Heart right ventricle (tissue), 16 donors: ENCODE measurements at regions not wholly inside any gene's neighbourhood (a gene's known extent, or its start where the extent isn't known, plus 50 kb on each side); places are given as distances from the start of the nearest gene placed in this dataset.

Source experiments
- ATAC-seq, 8 donors: fragments of 200-7000 bp; cut with Tn5 transposase; one replicate each; pipeline ENCODE4 v1.9.1; 2020; ENCODE audit warnings: mild to moderate bottlenecking in 8 of 8, moderate library complexity in 8 of 8, moderate number of reproducible peaks in 1 of 8
- DNase-seq, 2 donors: peaks; one replicate each; pipeline ENCODE4 v3.0.0-alpha.2; 2020
- H3K27ac ChIP-seq, 10 donors: fragments of 200-600 bp; sonication (generic) in 2 of 10; one replicate each; pipeline versions ENCODE4 v1.5.0 to v1.8.0; 2020 to 2022; ENCODE audit warnings: mild to moderate bottlenecking in 3 of 10
- H3K27me3 ChIP-seq, 7 donors: fragments of 200-600 bp; one replicate each; pipeline ENCODE4 v1.8.0; 2021 to 2022; ENCODE audit warnings: mild to moderate bottlenecking in 2 of 7
- H3K36me3 ChIP-seq, 9 donors: fragments of 200-600 bp; sonication (generic) in 1 of 9; one replicate each; pipeline versions ENCODE4 v1.5.0 to v1.8.0; 2020 to 2022; ENCODE audit warnings: mild to moderate bottlenecking in 2 of 9
- H3K4me1 ChIP-seq, 9 donors: fragments of 200-600 bp; sonication (generic) in 1 of 9; one replicate each; pipeline versions ENCODE4 v1.5.0 to v1.8.0; 2020 to 2022; ENCODE audit warnings: mild to moderate bottlenecking in 4 of 9
- H3K4me3 ChIP-seq, 10 donors: fragments of 200-600 bp; sonication (generic) in 2 of 10; one replicate each; pipeline versions ENCODE4 v1.5.0 to v1.8.0; 2020 to 2022; ENCODE audit warnings: mild to moderate bottlenecking in 7 of 10, moderate library complexity in 2 of 10
- H3K9me3 ChIP-seq, 11 donors: fragments of 200-600 bp in 10 of 11; sonication (generic) in 2 of 11; one replicate each; pipeline versions ENCODE4 v1.5.0 to v1.8.0; 2013 to 2022; ENCODE audit warnings: mild to moderate bottlenecking in 2 of 11, control low read depth in 1 of 11, moderate library complexity in 1 of 11
- CTCF ChIP-seq, 9 donors: fragments of 200-600 bp; sonication (generic) in 2 of 9; IDR thresholded peaks; one replicate each; pipeline versions ENCODE4 v1.5.0 to v1.8.0; 2021 to 2022; ENCODE audit warnings: antibody characterized with exemption in 9 of 9, mild to moderate bottlenecking in 5 of 9, moderate library complexity in 1 of 9
- WGBS, 2 donors: extraction: QIAGEN DNeasy Blood & Tissue Kit; methylation state at CpG; one replicate each; pipeline ENCODE4 v1.1.7; 2013; ENCODE audit warnings: inconsistent platforms in 1 of 2; 5-methylcytosine and 5-hydroxymethylcytosine counted together
- intact Hi-C, 10 donors: fragments of 100-400 bp; cut with DNase I; formaldehyde crosslinking; loops; one replicate each; pipeline versions ENCODE4 v1.11.1 to v1.14.2; 2022
- donor health status: Arrhythmogenic right ventricular cardiomyopathy.
- donor health status: ischemic (EF 13 %, LVEDD 7.1; RV severe dilation, severe dysfunction).
- donor health status: healthy with polysubstance abuse.
- donor health status: DM: no; HTN: yes; CAD: no.
- donor health status: DM: no; HTN: no; CAD: no.
- donor health status: ischemic (EF 25% LVEDD 6.9; RV normal size, moderate dysfunction).
- donor health status: ischemic (EF 25% LVEDD 5.7; RV mildly dilated, moderate dysfunction).
- donor health status: healthy.
- donor health status: DM: yes; HTN: yes; CAD: no.
- donor health status: Ischemic cardiomyopathy.
- donor health status: ischemic (EF 35%, LVEDD 5.7; RV mildly dilated, moderate dysfunction).
- donor health status: nonischemic (EF 11% LVEDD 7.7; RV severe dilation, severe dysfunction).
- donor health status: DM: yes; HTN: yes; CAD: no.
- donor health status: PGD.
- donor health status: ischemic (EF 29% LVEDD 5.4; RV normal size, mild dysfunction).
- donor health status: nonischemic (EF 23%, LVEDD 6.1; RV moderate dilation, normal function).

- Histone ChIP-seq H3K4me1 (peaks cover 0 to 36% (median 22%) of the 10 kb centered on the region in 9 donors), H3K4me3 (no peak overlapping the region), H3K9me3 (peaks cover 0 to 30% (median 12%) of the 10 kb centered on the region in 11 donors), H3K27me3 (no peaks in the 10 kb centered on the region), H3K27ac (peak overlapping the region in 5 of 10 donors; percentile 13 to 61 (median 43)), H3K36me3 (no peaks in the 10 kb centered on the region)
- ATAC-seq (no peak), DNase-seq (no peak)
- intact Hi-C loops, result loop anchor here in 1 of 10 donors (10.0 kb wide), 1 partner anchor 384 kb away; no protein-coding TSS in a partner anchor
- 6 to 7% methylated on average over 1 of the region's 1 CpG for WGBS, 2 donors
- no peak for TF ChIP-seq CTCF (IDR thresholded peaks at IDR 0.05)
Observed at GRCh38 chr11:96481204-96481603, 91.4 kb downstream of the JRKL start.

GRCh38 chr11:96481771-96482170, 92.0 kb downstream of the JRKL start:
- H3K27me3 ChIP-seq, result no peaks in the 10 kb centered on the region
- no peak for TF ChIP-seq CTCF (IDR thresholded peaks at IDR 0.05)
- DNase-seq (no peak), ATAC-seq (peak; percentile 42 to 90 (median 79))
- peak overlapping the region in 8 of 10 donors; percentile 13 to 61 (median 42) for H3K27ac ChIP-seq
- no peaks in the 10 kb centered on the region for H3K36me3 ChIP-seq
- intact Hi-C loops, result loop anchor here in 1 of 10 donors (10.0 kb wide), 1 partner anchor 383 kb away; no protein-coding TSS in a partner anchor
- peaks cover 0 to 24% (median 11%) of the 10 kb centered on the region in 11 donors for H3K9me3 ChIP-seq
- 2 to 10% methylated on average over 1 of the region's 1 CpG for WGBS, 2 donors
- peaks cover 0 to 36% (median 22%) of the 10 kb centered on the region in 9 donors for H3K4me1 ChIP-seq
- no peak overlapping the region for H3K4me3 ChIP-seq

- Histone ChIP-seq H3K36me3 (no peaks in the 10 kb centered on the region), H3K9me3 (peaks cover 0 to 20% (median 7%) of the 10 kb centered on the region in 11 donors), H3K27me3 (no peaks in the 10 kb centered on the region), H3K4me3 (no peak overlapping the region), H3K27ac (peak overlapping the region in 6 of 10 donors; percentile 24 to 61 (median 44)), H3K4me1 (peaks cover 0 to 36% (median 22%) of the 10 kb centered on the region in 9 donors)
- no peak for DNase-seq
- intact Hi-C loops, result loop anchor here in 1 of 10 donors (10.0 kb wide), 1 partner anchor 383 kb away; no protein-coding TSS in a partner anchor
- ATAC-seq, result peak in 7 of 8 donors; percentile 44 to 71 (median 59)
- 48 to 55% methylated on average over 2 of the region's 2 CpGs for WGBS, 2 donors
- TF ChIP-seq CTCF (IDR thresholded peaks at IDR 0.05), result no peak
Observed at GRCh38 chr11:96482193-96482592, 92.4 kb downstream of the JRKL start.

GRCh38 chr11:96483374-96483955, 93.7 kb downstream of the JRKL start:
- H3K9me3 ChIP-seq, result peaks cover 0 to 11% (median 0%) of the 10 kb centered on the region in 11 donors
- H3K27me3 ChIP-seq, result no peaks in the 10 kb centered on the region
- H3K36me3 ChIP-seq, result no peaks in the 10 kb centered on the region
- DNase-seq (no peak), ATAC-seq (no peak)
- H3K27ac ChIP-seq, result peak overlapping the region in 1 of 10 donors; percentile 26
- intact Hi-C loops, result loop anchor here in 1 of 10 donors (10.0 kb wide), 1 partner anchor 381 kb away; no protein-coding TSS in a partner anchor
- H3K4me1 ChIP-seq, result peaks cover 0 to 36% (median 22%) of the 10 kb centered on the region in 9 donors
- H3K4me3 ChIP-seq, result no peak overlapping the region
- no peak for TF ChIP-seq CTCF (IDR thresholded peaks at IDR 0.05)
